Esophagus muscularis mucosa (tissue), 3 donors: ENCODE measurements at regions not wholly inside any gene's neighbourhood (a gene's known extent, or its start where the extent isn't known, plus 50 kb on each side); places are given as distances from the start of the nearest gene placed in this dataset.

ENCODE experiments used
- POLR2A ChIP-seq: fragments of 450-650 bp; IDR thresholded peaks from one replicate; pipeline ENCODE4 v1.6.1; 2017; ENCODE audit warnings: antibody characterized with exemption, moderate library complexity, mild to moderate bottlenecking, low read depth
- POLR2AphosphoS5 ChIP-seq, 2 donors: sonication (generic); formaldehyde crosslinking; IDR thresholded peaks; one replicate each; pipeline ENCODE4 v1.6.1; 2017; ENCODE audit warnings: antibody characterized with exemption in 2 of 2
- TF ChIP-seq, protein P1 (sequence below), 3 experiments: fragments of 200-600 bp in 2 of 3; fragments of 450-650 bp in 1 of 3; sonication (generic) in 2 of 3; IDR thresholded peaks; one replicate each; pipeline ENCODE4 v1.5.1; 2017 to 2019; ENCODE audit warnings: antibody characterized with exemption in 3 of 3, mild to moderate bottlenecking in 2 of 3, moderate library complexity in 1 of 3

DNA sequence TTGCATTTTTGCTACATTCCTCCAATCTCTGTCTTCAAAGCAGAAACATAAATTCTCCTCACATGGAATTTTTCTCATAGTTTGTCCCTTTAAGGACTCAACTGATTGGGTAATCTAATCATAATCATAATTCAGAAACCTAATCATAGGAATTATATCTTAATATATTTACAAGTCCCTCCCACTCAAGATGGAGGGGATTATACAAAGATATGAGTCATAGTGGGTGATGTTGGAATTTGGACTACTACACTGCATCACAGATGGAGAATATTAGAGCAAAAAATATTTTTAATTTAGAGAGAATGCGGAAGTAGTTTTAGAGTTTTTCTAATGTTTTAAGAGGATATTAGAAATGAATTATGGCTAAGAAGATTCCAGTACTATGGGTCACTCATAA is 1034.0 kb downstream of the DTWD2 start:
- TF ChIP-seq POLR2A (no peak), POLR2AphosphoS5 (IDR thresholded peaks at IDR 0.05) (no peak)
- TF ChIP-seq, protein P1, sequence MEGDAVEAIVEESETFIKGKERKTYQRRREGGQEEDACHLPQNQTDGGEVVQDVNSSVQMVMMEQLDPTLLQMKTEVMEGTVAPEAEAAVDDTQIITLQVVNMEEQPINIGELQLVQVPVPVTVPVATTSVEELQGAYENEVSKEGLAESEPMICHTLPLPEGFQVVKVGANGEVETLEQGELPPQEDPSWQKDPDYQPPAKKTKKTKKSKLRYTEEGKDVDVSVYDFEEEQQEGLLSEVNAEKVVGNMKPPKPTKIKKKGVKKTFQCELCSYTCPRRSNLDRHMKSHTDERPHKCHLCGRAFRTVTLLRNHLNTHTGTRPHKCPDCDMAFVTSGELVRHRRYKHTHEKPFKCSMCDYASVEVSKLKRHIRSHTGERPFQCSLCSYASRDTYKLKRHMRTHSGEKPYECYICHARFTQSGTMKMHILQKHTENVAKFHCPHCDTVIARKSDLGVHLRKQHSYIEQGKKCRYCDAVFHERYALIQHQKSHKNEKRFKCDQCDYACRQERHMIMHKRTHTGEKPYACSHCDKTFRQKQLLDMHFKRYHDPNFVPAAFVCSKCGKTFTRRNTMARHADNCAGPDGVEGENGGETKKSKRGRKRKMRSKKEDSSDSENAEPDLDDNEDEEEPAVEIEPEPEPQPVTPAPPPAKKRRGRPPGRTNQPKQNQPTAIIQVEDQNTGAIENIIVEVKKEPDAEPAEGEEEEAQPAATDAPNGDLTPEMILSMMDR (IDR thresholded peaks at IDR 0.05), result no peak
